ENCODE measurements at regions not wholly inside any gene's neighbourhood (a gene's known extent, or its start where the extent isn't known, plus 50 kb on each side); places are given as distances from the start of the nearest gene placed in this dataset.

- TF ChIP-seq TAF1 (IDR thresholded peaks at IDR 0.05; ENCODE audit: low read depth, low read length) (no peak), POLR2AphosphoS5 (IDR thresholded peaks at IDR 0.05; ENCODE audit: low read depth, low read length) (no peak)
Measured at GRCh38 chr2:41182961-41183360, 731.1 kb upstream of the SLC8A1 start.
